ENCODE measurements at regions not wholly inside any gene's neighbourhood (a gene's known extent, or its start where the extent isn't known, plus 50 kb on each side); places are given as distances from the start of the nearest gene placed in this dataset.
"Not testable (repeated sequence)": the region's sequence is repeated elsewhere in the genome, so short reads cannot be mapped to it uniquely, and the experiment has no call there.

GRCh38 chr5:105057893-105058292 lies 1495.3 kb upstream of the NUDT12 start:
- DNase-seq, result no peak

- no peak for DNase-seq
Measured at GRCh38 chr5:105057001-105057436, 1494.4 kb upstream of the NUDT12 start.

GRCh38 chr5:105054406-105054805 lies 1491.8 kb upstream of the NUDT12 start:
- DNase-seq, result no peak

GRCh38 chr5:105042623-105043022 lies 1480.0 kb upstream of the NUDT12 start:
- no peak for DNase-seq

- DNase-seq, result not testable (repeated sequence)
Measured at GRCh38 chr5:105036814-105037213, 1474.2 kb upstream of the NUDT12 start.

GRCh38 chr5:105034401-105034763 lies 1471.8 kb upstream of the NUDT12 start:
- DNase-seq, result no peak

- no peak for DNase-seq
Measured at GRCh38 chr5:105033637-105034400, 1471.2 kb upstream of the NUDT12 start.

GRCh38 chr5:105032917-105033316 lies 1470.3 kb upstream of the NUDT12 start:
- no peak for DNase-seq

GRCh38 chr5:105030153-105030552 lies 1467.6 kb upstream of the NUDT12 start:
- DNase-seq, result peak; percentile 17

GRCh38 chr5:105015098-105015497 lies 1452.5 kb upstream of the NUDT12 start:
- no peak for DNase-seq

GRCh38 chr5:104998572-104998971 lies 1436.0 kb upstream of the NUDT12 start:
- no peak for DNase-seq

GRCh38 chr5:104998169-104998568 lies 1435.6 kb upstream of the NUDT12 start:
- DNase-seq, result no peak

- no peak for DNase-seq
Measured at GRCh38 chr5:104987074-104987473, 1424.5 kb upstream of the NUDT12 start.

GRCh38 chr5:104977529-104977928 lies 1414.9 kb upstream of the NUDT12 start:
- DNase-seq, result peak; percentile 17

- DNase-seq, result no peak
Measured at GRCh38 chr5:104967806-104968410, 1405.3 kb upstream of the NUDT12 start.

GRCh38 chr5:104965006-104965405 lies 1402.4 kb upstream of the NUDT12 start:
- DNase-seq, result peak; percentile 6

- DNase-seq, result peak; percentile 39
Measured at GRCh38 chr5:104955479-104955878, 1392.9 kb upstream of the NUDT12 start.

GRCh38 chr5:104952876-104953275 lies 1390.3 kb upstream of the NUDT12 start:
- no peak for DNase-seq

GRCh38 chr5:104951829-104952228 lies 1389.2 kb upstream of the NUDT12 start:
- DNase-seq, result no peak

- DNase-seq, result no peak
Measured at GRCh38 chr5:104947076-104947475, 1384.5 kb upstream of the NUDT12 start.

GRCh38 chr5:104942735-104943134 lies 1380.1 kb upstream of the NUDT12 start:
- DNase-seq, result no peak

GRCh38 chr5:104941030-104941645 lies 1378.5 kb upstream of the NUDT12 start:
- DNase-seq, result no peak

- DNase-seq, result no peak
Measured at GRCh38 chr5:104937598-104937997, 1375.0 kb upstream of the NUDT12 start.

- no peak for DNase-seq
Measured at GRCh38 chr5:104932431-104932830, 1369.8 kb upstream of the NUDT12 start.

All from eye (tissue), 1 donor.